ENCODE measurements at regions not wholly inside any gene's neighbourhood (a gene's known extent, or its start where the extent isn't known, plus 50 kb on each side); places are given as distances from the start of the nearest gene placed in this dataset.
"Not testable (repeated sequence)": the region's sequence is repeated elsewhere in the genome, so short reads cannot be mapped to it uniquely, and the experiment has no call there.

- DNase-seq: no peak
Observed at GRCh38 chr4:38385093-38386004, 278.6 kb upstream of the KLF3 start.

- DNase-seq: no peak
Observed at GRCh38 chr4:38386005-38386551, 277.9 kb upstream of the KLF3 start.

- no peak for DNase-seq
Observed at GRCh38 chr4:38386654-38387188, 277.3 kb upstream of the KLF3 start.

GRCh38 chr4:38387348-38387747, 276.7 kb upstream of the KLF3 start:
- peak; percentile 29 for DNase-seq

- no peak for DNase-seq
Observed at GRCh38 chr4:38387819-38388218, 276.2 kb upstream of the KLF3 start.

- not testable (repeated sequence) for DNase-seq
Observed at GRCh38 chr4:38388907-38389306, 275.1 kb upstream of the KLF3 start.

- DNase-seq: no peak
Observed at GRCh38 chr4:38390969-38391545, 272.9 kb upstream of the KLF3 start.

GRCh38 chr4:38392223-38392855, 271.7 kb upstream of the KLF3 start:
- DNase-seq: no peak

GRCh38 chr4:38396091-38396490, 267.9 kb upstream of the KLF3 start:
- DNase-seq: no peak

- no peak for DNase-seq
Observed at GRCh38 chr4:38396845-38397547, 267.0 kb upstream of the KLF3 start.

- no peak for DNase-seq
Observed at GRCh38 chr4:38400946-38401345, 263.1 kb upstream of the KLF3 start.

GRCh38 chr4:38406243-38406642, 257.8 kb upstream of the KLF3 start:
- DNase-seq: no peak

- DNase-seq: no peak
Observed at GRCh38 chr4:38409852-38410251, 254.1 kb upstream of the KLF3 start.

GRCh38 chr4:38411092-38411491, 252.9 kb upstream of the KLF3 start:
- DNase-seq: no peak

- DNase-seq: peak; percentile 12
Observed at GRCh38 chr4:38411981-38412536, 251.9 kb upstream of the KLF3 start.

GRCh38 chr4:38413524-38414341, 250.3 kb upstream of the KLF3 start:
- no peak for DNase-seq

- no peak for DNase-seq
Observed at GRCh38 chr4:38414410-38414809, 249.6 kb upstream of the KLF3 start.

GRCh38 chr4:38415682-38416081, 248.3 kb upstream of the KLF3 start:
- no peak for DNase-seq

GRCh38 chr4:38416450-38417014, 247.5 kb upstream of the KLF3 start:
- no peak for DNase-seq

- not testable (repeated sequence) for DNase-seq
Observed at GRCh38 chr4:38420254-38420653, 243.7 kb upstream of the KLF3 start.

GRCh38 chr4:38422850-38423249, 241.1 kb upstream of the KLF3 start:
- DNase-seq: no peak

All from hindlimb muscle (tissue), 1 donor.